K562 (cell line): ENCODE measurements at regions not wholly inside any gene's neighbourhood (a gene's known extent, or its start where the extent isn't known, plus 50 kb on each side); places are given as distances from the start of the nearest gene placed in this dataset.

Experiments used
- FUS ChIP-seq: fragments of 200-400 bp; formaldehyde crosslinking; optimal IDR thresholded peaks from 2 replicates; pipeline ENCODE3; 2017; ENCODE audit warnings: low read depth, low read length
- SMARCB1 ChIP-seq: IDR thresholded peaks from 2 replicates; pipeline ENCODE4 v1.6.1; 2011; ENCODE audit warnings: improper control_type of control experiment, low read depth; ENCODE audit not compliant: insufficient read length
- ZNF699 ChIP-seq: fragments of 250-450 bp; sonication (Bioruptor Pico); IDR thresholded peaks from 2 replicates; pipeline ENCODE4 v1.8.0; 2021; ENCODE audit warnings: mild to moderate bottlenecking, moderate library complexity; ENCODE audit not compliant: insufficient replicate concordance
- ZZZ3 ChIP-seq: fragments of 450-650 bp; IDR thresholded peaks from 2 replicates; pipeline ENCODE4 v1.6.1; 2016; ENCODE audit warnings: antibody characterized with exemption, mild to moderate bottlenecking, moderate library complexity
- TF ChIP-seq, protein P1 (sequence below): sonication (generic); formaldehyde crosslinking; IDR thresholded peaks from 2 replicates; pipeline ENCODE4 v1.8.1; 2023; ENCODE audit warnings: mild to moderate bottlenecking, missing genetic modification reagents, moderate library complexity
- TF ChIP-seq, protein P2 (sequence below): sonication (generic); formaldehyde crosslinking; IDR thresholded peaks from 2 replicates; pipeline ENCODE4 v1.8.0; 2022; ENCODE audit warnings: mild to moderate bottlenecking, missing genetic modification reagents, borderline replicate concordance
- TF ChIP-seq, protein P3 (sequence below): fragments of 250-450 bp; sonication (Bioruptor Pico); IDR thresholded peaks from 2 replicates; pipeline ENCODE4 v1.5.0; 2021; ENCODE audit warnings: mild to moderate bottlenecking, moderate library complexity

DNA sequence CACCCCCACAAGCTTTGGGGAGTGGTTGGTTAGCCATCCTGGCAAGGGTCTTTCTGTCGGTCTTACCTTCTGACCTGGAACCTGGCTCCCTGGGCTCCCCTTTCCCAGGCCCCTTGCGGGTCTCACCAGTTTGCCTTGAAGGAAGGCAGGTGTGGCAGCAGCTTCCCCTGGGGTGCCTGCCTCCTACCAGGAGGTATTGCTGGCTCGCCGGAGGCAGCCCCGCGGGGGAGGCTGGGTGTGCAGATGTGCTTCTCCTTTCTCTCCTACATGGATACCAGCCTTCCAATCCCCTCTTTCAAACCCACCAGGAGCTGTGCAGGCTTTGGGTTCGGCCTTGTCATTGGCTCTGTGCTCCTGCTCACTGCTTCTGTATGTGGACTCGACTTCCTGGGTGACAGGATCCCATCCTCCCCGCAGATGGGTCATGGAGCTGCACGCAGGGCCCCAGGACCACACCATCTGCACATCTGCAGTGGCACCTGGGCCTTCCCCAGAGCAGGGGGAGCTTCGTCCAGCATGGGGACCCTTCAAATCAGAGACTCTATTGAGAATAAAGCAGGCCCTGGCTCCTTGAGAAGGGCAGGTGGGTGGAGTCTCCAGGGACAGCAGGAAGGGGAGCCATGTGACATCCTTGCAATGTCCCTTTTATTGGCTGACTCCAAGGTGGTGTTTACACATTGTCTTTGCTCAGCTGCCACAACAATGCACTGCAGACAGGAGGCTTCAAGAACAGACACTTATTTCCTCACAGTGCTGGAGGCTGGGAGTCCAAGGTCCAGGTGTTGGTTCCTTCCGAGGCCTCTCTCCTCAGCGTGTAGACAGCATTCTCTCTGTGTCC is 592.0 kb downstream of the BRD1 start (continued):
- TF ChIP-seq, protein P1, sequence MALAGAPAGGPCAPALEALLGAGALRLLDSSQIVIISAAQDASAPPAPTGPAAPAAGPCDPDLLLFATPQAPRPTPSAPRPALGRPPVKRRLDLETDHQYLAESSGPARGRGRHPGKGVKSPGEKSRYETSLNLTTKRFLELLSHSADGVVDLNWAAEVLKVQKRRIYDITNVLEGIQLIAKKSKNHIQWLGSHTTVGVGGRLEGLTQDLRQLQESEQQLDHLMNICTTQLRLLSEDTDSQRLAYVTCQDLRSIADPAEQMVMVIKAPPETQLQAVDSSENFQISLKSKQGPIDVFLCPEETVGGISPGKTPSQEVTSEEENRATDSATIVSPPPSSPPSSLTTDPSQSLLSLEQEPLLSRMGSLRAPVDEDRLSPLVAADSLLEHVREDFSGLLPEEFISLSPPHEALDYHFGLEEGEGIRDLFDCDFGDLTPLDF (CRISPR knock-in tag) = no peak
- no peak for TF ChIP-seq FUS
- TF ChIP-seq, protein P2, sequence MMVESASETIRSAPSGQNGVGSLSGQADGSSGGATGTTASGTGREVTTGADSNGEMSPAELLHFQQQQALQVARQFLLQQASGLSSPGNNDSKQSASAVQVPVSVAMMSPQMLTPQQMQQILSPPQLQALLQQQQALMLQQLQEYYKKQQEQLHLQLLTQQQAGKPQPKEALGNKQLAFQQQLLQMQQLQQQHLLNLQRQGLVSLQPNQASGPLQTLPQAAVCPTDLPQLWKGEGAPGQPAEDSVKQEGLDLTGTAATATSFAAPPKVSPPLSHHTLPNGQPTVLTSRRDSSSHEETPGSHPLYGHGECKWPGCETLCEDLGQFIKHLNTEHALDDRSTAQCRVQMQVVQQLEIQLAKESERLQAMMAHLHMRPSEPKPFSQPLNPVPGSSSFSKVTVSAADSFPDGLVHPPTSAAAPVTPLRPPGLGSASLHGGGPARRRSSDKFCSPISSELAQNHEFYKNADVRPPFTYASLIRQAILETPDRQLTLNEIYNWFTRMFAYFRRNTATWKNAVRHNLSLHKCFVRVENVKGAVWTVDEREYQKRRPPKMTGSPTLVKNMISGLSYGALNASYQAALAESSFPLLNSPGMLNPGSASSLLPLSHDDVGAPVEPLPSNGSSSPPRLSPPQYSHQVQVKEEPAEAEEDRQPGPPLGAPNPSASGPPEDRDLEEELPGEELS (CRISPR knock-in tag) = no peak
- TF ChIP-seq SMARCB1 = no peak
- TF ChIP-seq, protein P3, sequence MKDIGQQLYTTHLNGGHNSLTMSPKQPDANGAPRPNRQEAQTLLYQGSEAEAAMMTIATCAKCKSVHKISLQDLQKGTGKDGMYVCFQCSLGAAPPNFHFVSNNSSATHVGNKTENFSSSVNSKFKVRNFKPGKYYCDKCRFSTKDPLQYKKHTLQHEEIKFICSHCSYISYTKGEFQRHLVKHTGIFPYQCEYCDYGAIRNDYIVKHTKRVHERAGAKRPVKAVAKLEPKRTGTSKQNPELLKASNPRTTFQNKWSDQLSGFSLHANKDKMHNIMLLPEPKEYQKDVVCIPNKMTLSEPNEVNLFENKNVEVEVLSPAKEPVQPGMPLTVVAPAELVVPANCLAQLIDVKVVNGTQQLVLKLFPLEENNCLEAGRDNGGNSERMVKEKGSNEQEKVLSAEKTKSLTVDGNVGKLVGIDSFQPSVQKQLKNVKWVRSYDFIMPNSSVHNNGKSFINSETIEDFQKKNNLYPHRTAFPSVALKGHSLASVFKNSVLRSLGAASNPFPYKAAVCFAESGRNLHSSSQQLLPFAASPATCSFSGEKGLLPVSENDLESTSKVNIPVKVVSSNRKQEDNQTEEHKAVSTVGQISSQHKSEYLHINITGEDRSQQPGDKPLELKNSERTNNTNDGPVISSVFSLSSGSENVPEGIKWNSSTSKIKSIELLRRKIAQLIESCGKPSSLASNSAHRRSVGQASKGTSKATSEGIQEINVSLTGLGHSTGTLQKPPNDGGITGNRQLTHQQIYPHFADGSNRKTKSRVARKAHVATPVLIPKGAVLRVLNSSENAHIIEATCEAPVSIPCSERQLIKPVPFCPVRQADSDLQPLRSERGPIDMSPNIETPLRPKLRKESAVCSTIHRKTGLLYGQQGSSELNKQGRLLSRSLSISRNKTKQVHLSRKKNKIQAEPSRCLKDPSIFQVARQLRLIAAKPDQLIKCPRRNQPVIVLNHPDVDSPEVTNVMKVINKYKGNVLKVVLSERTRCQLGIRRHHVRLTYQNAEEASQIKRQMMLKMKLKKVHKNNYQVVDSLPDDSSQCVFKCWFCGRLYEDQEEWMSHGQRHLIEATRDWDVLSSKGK = no peak
- no peak for TF ChIP-seq ZNF699 (CRISPR knock-in tag)
- TF ChIP-seq ZZZ3 = no peak
